ENCODE measurements at regions not wholly inside any gene's neighbourhood (a gene's known extent, or its start where the extent isn't known, plus 50 kb on each side); places are given as distances from the start of the nearest gene placed in this dataset.

- ChIA-PET CTCF (no interaction called here), POLR2A (no interaction called here)
- no peak for DNase-seq (ENCODE audit: extremely low spot score)
- no peak for TF ChIP-seq CTCF (IDR thresholded peaks at IDR 0.05; ENCODE audit: control extremely low read depth, extremely low read depth, low read depth, missing control alignments)
Observed at GRCh38 chr4:37538931-37539330, 147.2 kb downstream of the RELL1 start.

DNA sequence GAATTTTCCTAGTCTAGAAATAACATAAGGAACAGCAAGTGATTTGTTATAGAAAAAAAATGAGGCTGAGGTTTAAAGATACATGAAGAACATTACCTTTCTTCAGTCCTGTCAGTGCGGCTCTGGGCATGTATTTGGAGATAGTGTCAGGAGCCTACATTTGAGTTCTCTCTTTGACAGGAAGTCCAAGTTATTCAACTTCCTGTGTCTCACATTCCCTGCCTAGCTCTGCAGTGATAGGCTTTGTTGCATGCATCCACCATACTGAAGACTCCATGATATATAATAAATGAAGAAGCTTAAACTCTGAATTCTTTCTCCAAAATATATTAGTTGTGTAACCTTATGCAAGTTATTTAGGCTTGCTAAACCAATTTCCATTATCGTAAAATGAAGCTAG lies 148.7 kb downstream of the RELL1 start:
- POLR2A ChIA-PET = no interaction called here
- TF ChIP-seq CTCF (IDR thresholded peaks at IDR 0.05; ENCODE audit: control extremely low read depth, extremely low read depth, low read depth, missing control alignments) = no peak
- CTCF ChIA-PET = no interaction called here
- DNase-seq (ENCODE audit: extremely low spot score) = no peak

GRCh38 chr4:37535872-37536271 lies 150.3 kb downstream of the RELL1 start:
- CTCF ChIA-PET = interaction anchor here (1.1 to 1.6 kb wide), 3 partner anchors 9 to 83 kb away, joined by 3 to 4 read pairs (median 3); no protein-coding TSS in a partner anchor
- DNase-seq (ENCODE audit: extremely low spot score) = no peak

DNA sequence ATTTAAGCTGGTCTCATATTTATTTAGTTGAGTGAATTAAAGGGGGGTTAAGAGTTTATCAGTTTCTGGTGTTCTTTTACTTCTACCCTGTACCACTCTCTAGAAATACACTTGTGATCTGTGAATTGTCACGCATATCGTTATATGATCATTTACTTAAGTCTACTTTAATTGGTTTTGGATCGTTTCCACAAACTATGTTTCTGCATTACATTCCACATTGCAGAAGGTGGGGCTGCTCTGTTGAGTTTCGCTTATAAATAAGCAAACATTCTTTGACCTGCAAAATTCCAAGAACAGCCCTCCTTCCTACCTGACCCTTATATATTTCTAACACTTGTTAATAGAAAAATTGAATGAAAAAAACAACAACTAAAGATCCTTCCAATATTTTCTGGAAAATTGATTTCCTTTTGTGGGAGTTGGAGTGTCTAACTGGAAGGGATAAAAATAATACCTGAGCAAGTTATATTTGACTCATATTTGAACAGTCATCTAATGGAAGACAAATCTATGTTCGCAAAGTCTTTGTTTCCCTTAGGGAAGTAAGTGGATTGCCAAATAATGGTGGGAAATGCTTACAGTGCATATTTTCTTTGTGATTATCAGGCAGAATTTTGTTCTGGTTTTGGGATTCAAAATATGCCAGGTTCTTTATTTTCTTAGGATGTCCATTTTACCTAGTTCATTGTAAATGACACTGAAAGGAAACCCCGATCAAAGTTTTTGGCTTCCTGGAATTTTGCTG lies 152.7 kb downstream of the RELL1 start:
- POLR2A ChIA-PET = no interaction called here
- CTCF ChIA-PET = no interaction called here
- no peak for TF ChIP-seq CTCF (IDR thresholded peaks at IDR 0.05; ENCODE audit: control extremely low read depth, extremely low read depth, low read depth, missing control alignments)
- no peak for DNase-seq (ENCODE audit: extremely low spot score)

More at GRCh38 chr4:37535872-37536271, 150.3 kb downstream of the RELL1 start:
- POLR2A ChIA-PET = no interaction called here
- TF ChIP-seq CTCF (IDR thresholded peaks at IDR 0.05; ENCODE audit: control extremely low read depth, extremely low read depth, low read depth, missing control alignments) = no peak

DNA sequence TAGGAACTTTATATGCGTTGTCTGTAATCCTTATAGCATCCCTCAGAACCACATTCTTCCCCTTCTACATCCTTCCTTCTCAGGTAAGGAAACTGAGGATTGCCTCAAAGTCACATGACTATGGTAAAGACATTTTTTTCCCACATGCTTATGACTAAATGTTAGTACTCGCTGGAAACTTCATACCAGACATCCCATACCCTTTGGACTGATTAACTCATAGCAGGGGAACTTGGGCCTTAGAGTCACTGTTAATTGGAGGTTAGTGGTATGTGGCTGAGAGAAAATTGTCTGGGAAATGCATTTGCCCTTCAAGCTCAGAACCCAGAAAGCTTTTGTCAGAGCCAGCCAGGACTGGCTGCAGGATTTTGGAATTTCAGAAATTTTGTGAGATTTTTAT lies 155.0 kb downstream of the RELL1 start:
- POLR2A ChIA-PET = no interaction called here

DNA sequence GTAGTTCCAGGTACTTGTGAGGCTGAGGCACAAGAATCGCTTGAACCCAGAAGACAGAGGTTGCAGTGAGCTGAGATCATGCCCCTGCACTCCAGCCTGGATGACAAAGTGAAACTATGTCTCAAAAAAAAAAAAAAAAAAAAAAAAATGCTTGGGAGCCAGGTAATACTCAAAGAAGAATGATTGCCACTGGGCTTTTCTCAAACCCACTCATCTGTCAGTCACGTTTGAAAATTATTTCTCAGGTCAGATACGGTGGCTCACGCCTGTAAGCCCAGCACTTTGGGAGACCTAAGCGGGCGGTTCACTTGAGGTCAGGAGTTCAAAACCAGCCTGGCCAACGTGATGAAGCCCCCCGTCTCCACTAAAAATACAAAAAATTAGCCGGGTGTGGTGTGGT lies 155.7 kb downstream of the RELL1 start:
- ChIA-PET CTCF (no interaction called here), POLR2A (no interaction called here)
- DNase-seq (ENCODE audit: extremely low spot score) = no peak
- TF ChIP-seq CTCF (IDR thresholded peaks at IDR 0.05; ENCODE audit: control extremely low read depth, extremely low read depth, low read depth, missing control alignments) = no peak

More for the DNA sequence above, 155.0 kb downstream of the RELL1 start:
- no peak for TF ChIP-seq CTCF (IDR thresholded peaks at IDR 0.05; ENCODE audit: control extremely low read depth, extremely low read depth, low read depth, missing control alignments)
- DNase-seq (ENCODE audit: extremely low spot score) = no peak
- CTCF ChIA-PET = no interaction called here
